ENCODE measurements at regions not wholly inside any gene's neighbourhood (a gene's known extent, or its start where the extent isn't known, plus 50 kb on each side); places are given as distances from the start of the nearest gene placed in this dataset.

- ATAC-seq (ENCODE audit: low FRiP score): no peak
- DNase-seq (ENCODE audit: low spot score): no peak
- no peak for TF ChIP-seq CTCF (IDR thresholded peaks at IDR 0.05)
These were observed 145.2 kb upstream of the ARID2 start for GRCh38 chr12:45584336-45584735.

GRCh38 chr12:45585522-45586230 is 143.8 kb upstream of the ARID2 start:
- no peak for TF ChIP-seq CTCF (IDR thresholded peaks at IDR 0.05)

GRCh38 chr12:45586486-45586885 is 143.0 kb upstream of the ARID2 start:
- ATAC-seq (ENCODE audit: low FRiP score) (no peak), DNase-seq (ENCODE audit: low spot score) (no peak)
- TF ChIP-seq CTCF (IDR thresholded peaks at IDR 0.05): no peak

More at GRCh38 chr12:45585522-45586230, 143.8 kb upstream of the ARID2 start:
- DNase-seq (ENCODE audit: low spot score) (no peak), ATAC-seq (ENCODE audit: low FRiP score) (no peak)

GRCh38 chr12:45587012-45587411 is 142.5 kb upstream of the ARID2 start:
- ATAC-seq (ENCODE audit: low FRiP score) (no peak), DNase-seq (ENCODE audit: low spot score) (no peak)
- no peak for TF ChIP-seq CTCF (IDR thresholded peaks at IDR 0.05)

- no peak for ATAC-seq (ENCODE audit: low FRiP score)
- no peak for TF ChIP-seq CTCF (IDR thresholded peaks at IDR 0.05)
These were observed 141.5 kb upstream of the ARID2 start for GRCh38 chr12:45587877-45588533.

GRCh38 chr12:45590646-45591045 is 138.9 kb upstream of the ARID2 start:
- no peak for ATAC-seq (ENCODE audit: low FRiP score)

More at GRCh38 chr12:45587877-45588533, 141.5 kb upstream of the ARID2 start:
- DNase-seq (ENCODE audit: low spot score): no peak

More at GRCh38 chr12:45590646-45591045, 138.9 kb upstream of the ARID2 start:
- TF ChIP-seq CTCF (IDR thresholded peaks at IDR 0.05): no peak
- no peak for DNase-seq (ENCODE audit: low spot score)

Measured in omental fat pad (tissue), 3 donors.